ENCODE measurements at regions not wholly inside any gene's neighbourhood (a gene's known extent, or its start where the extent isn't known, plus 50 kb on each side); places are given as distances from the start of the nearest gene placed in this dataset.

GRCh38 chrX:28189011-28189410, 207.8 kb upstream of the DCAF8L1 start:
- no peaks in the 10 kb centered on the region for H3K27me3 Mint-ChIP-seq
- POLR2A ChIA-PET: no interaction called here
- CTCF ChIA-PET: no interaction called here
- intact Hi-C loops (cut with micrococcal nuclease): no loop called here
- no peak for DNase-seq
- no peak overlapping the region for H3K4me3 Mint-ChIP-seq
- ATAC-seq: no peak
- TF ChIP-seq CTCF (IDR thresholded peaks at IDR 0.05): no peak
- H3K4me1 Mint-ChIP-seq (ENCODE audit: low read depth): no peaks in the 10 kb centered on the region
- H3K36me3 Mint-ChIP-seq (ENCODE audit: low read depth): no peaks in the 10 kb centered on the region
- no peaks in the 10 kb centered on the region for H3K9me3 Mint-ChIP-seq
- no peak overlapping the region for H3K27ac Mint-ChIP-seq

GRCh38 chrX:28188526-28188925, 207.3 kb upstream of the DCAF8L1 start:
- intact Hi-C loops (cut with micrococcal nuclease): no loop called here
- DNase-seq (no peak), ATAC-seq (no peak)
- no peak overlapping the region for H3K27ac Mint-ChIP-seq
- CTCF ChIA-PET: no interaction called here
- H3K36me3 Mint-ChIP-seq (ENCODE audit: low read depth): no peaks in the 10 kb centered on the region
- H3K4me1 Mint-ChIP-seq (ENCODE audit: low read depth): no peaks in the 10 kb centered on the region
- no peak for TF ChIP-seq CTCF (IDR thresholded peaks at IDR 0.05)
- no peaks in the 10 kb centered on the region for H3K27me3 Mint-ChIP-seq
- no peaks in the 10 kb centered on the region for H3K9me3 Mint-ChIP-seq
- no peak overlapping the region for H3K4me3 Mint-ChIP-seq
- POLR2A ChIA-PET: no interaction called here

- no peak for ATAC-seq
- H3K9me3 Mint-ChIP-seq: no peaks in the 10 kb centered on the region
- ChIA-PET CTCF (no interaction called here), POLR2A (no interaction called here)
- H3K27me3 Mint-ChIP-seq: no peaks in the 10 kb centered on the region
- H3K4me1 Mint-ChIP-seq (ENCODE audit: low read depth): no peaks in the 10 kb centered on the region
- intact Hi-C loops (cut with micrococcal nuclease): no loop called here
- H3K4me3 Mint-ChIP-seq: no peak overlapping the region
- TF ChIP-seq CTCF (IDR thresholded peaks at IDR 0.05): no peak
- DNase-seq: no peak
- H3K36me3 Mint-ChIP-seq (ENCODE audit: low read depth): no peaks in the 10 kb centered on the region
- H3K27ac Mint-ChIP-seq: no peak overlapping the region
Observed at GRCh38 chrX:28180096-28180495, 198.8 kb upstream of the DCAF8L1 start.

GRCh38 chrX:28178206-28178605, 197.0 kb upstream of the DCAF8L1 start:
- ATAC-seq: no peak
- CTCF ChIA-PET: no interaction called here
- Mint-ChIP-seq H3K27me3 (no peaks in the 10 kb centered on the region), H3K9me3 (peaks cover 2% of the 10 kb centered on the region), H3K27ac (no peak overlapping the region), H3K36me3 (ENCODE audit: low read depth) (no peaks in the 10 kb centered on the region), H3K4me3 (no peak overlapping the region), H3K4me1 (ENCODE audit: low read depth) (no peaks in the 10 kb centered on the region)
- POLR2A ChIA-PET: no interaction called here
- intact Hi-C loops (cut with micrococcal nuclease): no loop called here
- no peak for TF ChIP-seq CTCF (IDR thresholded peaks at IDR 0.05)
- no peak for DNase-seq

- Mint-ChIP-seq H3K36me3 (ENCODE audit: low read depth) (no peaks in the 10 kb centered on the region), H3K9me3 (peaks cover 6% of the 10 kb centered on the region), H3K4me1 (ENCODE audit: low read depth) (no peaks in the 10 kb centered on the region), H3K27ac (no peak overlapping the region), H3K4me3 (no peak overlapping the region), H3K27me3 (no peaks in the 10 kb centered on the region)
- CTCF ChIA-PET: no interaction called here
- POLR2A ChIA-PET: no interaction called here
- no peak for TF ChIP-seq CTCF (IDR thresholded peaks at IDR 0.05)
- intact Hi-C loops (cut with micrococcal nuclease): no loop called here
- no peak for ATAC-seq
- DNase-seq: no peak
Observed at GRCh38 chrX:28177202-28177601, 196.0 kb upstream of the DCAF8L1 start.

Data from activated CD8-positive, alpha-beta T cell treated with anti-CD3 and anti-CD28 coated beads for 36 hours (primary cell).